GM18907 (cell line): ENCODE measurements at regions not wholly inside any gene's neighbourhood (a gene's known extent, or its start where the extent isn't known, plus 50 kb on each side); places are given as distances from the start of the nearest gene placed in this dataset.
"Not testable (repeated sequence)": the region's sequence is repeated elsewhere in the genome, so short reads cannot be mapped to it uniquely, and the experiment has no call there.

Experiments used
- ATAC-seq: cut with Tn5 transposase; IDR thresholded peaks from one replicate; pipeline ENCODE4 v1.9.1; 2021; ENCODE audit warnings: mild to moderate bottlenecking, moderate library complexity; ENCODE audit not compliant: unreplicated experiment

DNA sequence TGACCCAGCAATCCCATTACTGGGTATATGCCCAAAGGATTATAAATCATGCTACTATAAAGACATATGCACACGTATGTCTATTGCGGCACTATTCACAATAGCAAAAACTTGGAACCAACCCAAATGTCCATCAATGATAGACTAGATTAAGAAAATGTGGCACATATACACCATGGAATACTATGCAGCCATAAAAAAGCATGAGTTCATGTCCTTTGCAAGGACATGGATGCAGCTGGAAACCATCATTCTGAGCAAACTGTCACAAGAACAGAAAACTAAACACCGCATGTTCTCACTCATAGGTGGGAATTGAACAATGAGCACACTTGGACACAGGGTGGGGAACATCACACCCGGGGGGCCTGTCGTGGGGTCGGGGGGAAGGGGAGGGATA is 80.1 kb upstream of the TMEM170B start:
- not testable (repeated sequence) for ATAC-seq

DNA sequence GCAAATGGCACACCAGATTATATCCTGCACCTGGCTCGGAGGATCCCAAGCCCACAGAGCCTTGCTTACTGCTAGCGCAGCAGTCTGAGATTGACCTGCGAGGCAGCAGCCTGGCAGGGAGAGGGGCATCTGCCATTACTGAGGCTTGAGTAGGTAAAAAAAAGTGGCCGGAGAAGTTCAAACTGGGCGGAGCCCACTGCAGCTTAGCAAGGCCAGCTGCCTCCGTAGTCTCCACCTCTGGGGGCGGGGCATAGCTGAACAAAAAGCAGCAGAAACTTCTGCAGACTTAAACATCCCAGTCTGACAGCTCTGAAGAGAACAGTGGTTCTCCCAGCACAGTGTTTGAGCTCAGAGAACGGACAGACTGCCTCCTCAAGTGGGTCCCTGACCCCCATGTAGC is 85.4 kb upstream of the TMEM170B start:
- not testable (repeated sequence) for ATAC-seq

- no peak for ATAC-seq
Measured at GRCh38 chr6:11450037-11450436, 87.5 kb upstream of the TMEM170B start.

GRCh38 chr6:11449408-11449807 is 88.1 kb upstream of the TMEM170B start:
- no peak for ATAC-seq

- ATAC-seq: no peak
Measured at GRCh38 chr6:11448038-11448437, 89.5 kb upstream of the TMEM170B start.

GRCh38 chr6:11447265-11447664 is 90.3 kb upstream of the TMEM170B start:
- ATAC-seq: no peak

- peak; percentile 16 for ATAC-seq
Measured at GRCh38 chr6:11445146-11445545, 92.4 kb upstream of the TMEM170B start.

- not testable (repeated sequence) for ATAC-seq
Measured at GRCh38 chr6:11443125-11443524, 94.4 kb upstream of the TMEM170B start.

- no peak for ATAC-seq
Measured at GRCh38 chr6:11442495-11442894, 95.1 kb upstream of the TMEM170B start.

- ATAC-seq: no peak
Measured at GRCh38 chr6:11439876-11440275, 97.7 kb upstream of the TMEM170B start.

DNA sequence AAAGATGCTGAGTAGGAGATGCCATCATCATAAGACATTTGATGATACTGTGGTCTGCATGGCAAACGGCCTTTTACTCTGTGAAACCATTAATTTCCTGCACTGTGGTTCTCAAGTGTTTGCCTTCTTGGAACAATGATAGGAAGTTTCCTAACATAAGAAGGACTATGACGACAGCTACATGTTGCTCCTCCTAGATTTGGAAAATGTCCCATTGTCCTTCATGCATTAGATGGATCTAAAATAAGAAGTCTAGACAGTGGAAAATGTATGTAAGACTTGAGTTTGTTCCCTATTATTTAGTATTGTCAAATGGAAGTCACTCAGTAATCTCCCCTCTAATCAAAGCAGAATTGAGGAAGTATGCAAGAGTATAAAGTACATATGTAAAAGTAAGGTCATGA is 98.5 kb upstream of the TMEM170B start:
- ATAC-seq: no peak

DNA sequence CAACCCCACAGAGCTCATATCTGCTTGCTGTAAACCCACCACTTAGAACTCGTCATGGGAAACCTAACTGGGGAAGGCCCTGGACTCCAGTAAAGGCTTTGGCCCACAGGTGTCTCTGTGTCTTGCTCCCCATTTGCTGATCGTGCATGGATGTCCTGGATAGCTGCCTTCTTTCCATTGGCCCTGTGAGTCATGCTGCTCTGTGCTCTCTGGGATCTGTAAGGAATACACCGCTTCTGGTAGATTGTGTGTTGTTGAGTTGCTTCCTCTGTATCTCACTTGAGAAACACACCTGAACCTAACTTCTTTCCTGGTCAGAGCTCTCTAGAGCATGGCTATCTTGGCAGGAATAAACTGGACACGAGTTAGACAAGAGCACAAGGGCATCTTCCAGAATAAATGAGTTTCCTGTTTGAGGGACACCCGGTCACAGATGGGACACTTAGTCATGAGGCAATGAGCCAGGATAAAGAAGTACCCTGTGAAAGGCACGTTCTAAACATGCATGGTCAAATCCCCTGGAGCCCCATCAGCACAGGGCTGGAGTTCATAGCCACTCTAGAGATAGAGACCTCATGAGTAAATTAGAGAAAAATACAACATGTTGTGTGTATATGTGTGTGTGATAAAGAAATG is 99.6 kb upstream of the TMEM170B start:
- ATAC-seq: no peak

GRCh38 chr6:11436508-11437096 is 100.9 kb upstream of the TMEM170B start:
- no peak for ATAC-seq

DNA sequence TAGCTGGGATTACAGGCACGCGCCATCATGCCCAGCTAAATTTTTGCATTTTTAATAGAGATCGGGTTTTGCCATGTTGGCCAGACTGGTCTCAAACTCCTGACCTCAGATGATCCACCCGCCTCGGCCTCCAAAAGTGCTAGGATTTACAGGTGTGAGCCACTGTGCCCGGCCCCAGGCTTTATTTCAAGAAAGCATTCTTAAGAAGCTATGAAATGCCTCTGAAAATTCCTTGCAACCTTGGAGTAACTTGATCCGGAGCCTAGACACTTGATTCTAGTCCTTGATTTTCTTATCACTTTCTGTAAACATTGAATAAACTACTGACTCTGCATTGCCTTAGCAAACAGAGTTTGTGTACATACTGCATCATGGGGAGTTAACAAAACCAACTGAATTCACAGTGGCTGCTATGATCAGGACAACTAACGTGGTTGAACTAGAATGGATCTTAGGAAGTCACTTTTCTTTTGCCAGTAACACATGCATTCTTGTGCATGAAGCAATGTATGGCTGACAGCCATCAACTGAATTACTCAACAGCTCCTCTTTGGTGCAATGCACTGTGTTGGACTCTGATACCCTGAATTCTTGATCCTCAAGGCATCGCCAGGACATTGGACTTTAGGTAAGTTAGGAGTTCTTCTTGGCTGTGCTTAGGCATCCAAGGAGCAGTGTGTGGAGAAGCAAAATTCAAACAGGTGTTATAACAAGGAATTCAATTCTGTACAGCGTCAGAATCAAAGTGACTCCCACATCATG is 102.8 kb upstream of the TMEM170B start:
- no peak for ATAC-seq

- no peak for ATAC-seq
Measured at GRCh38 chr6:11433860-11434259, 103.7 kb upstream of the TMEM170B start.

DNA sequence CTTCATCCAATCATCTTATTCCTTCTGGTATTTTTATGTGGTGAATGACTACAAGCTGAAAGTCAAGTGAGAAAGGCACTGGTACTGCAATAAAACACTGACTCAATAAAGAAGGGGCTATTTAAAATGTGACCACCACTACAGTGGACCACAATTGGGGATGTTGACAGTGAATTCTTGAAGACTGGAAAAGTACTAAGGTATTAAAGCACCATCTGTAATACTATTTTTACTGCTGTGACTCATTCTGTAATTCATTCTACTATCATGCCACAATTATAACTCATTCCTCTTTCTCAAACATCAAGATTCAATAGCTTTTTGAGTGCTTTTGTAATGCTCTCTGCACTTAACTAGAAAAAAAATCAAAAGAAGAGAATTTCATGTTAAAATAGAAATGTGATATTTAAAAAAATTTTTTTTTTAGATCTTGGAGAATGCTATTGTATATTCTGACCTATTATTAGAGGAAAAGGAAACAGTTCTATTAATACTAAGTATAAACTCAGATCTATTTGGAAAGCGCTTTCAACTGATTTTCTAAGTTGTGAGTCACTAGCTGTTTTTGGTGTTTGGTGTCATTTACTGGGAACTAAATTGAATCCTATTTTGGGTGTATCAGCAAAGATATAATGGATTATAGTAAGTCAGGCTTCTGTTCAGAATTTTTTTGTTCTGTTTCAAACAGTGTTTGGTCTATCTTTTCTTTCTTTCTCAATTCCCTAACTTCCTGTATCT is 104.7 kb upstream of the TMEM170B start:
- no peak for ATAC-seq

GRCh38 chr6:11432091-11432490 is 105.5 kb upstream of the TMEM170B start:
- no peak for ATAC-seq

DNA sequence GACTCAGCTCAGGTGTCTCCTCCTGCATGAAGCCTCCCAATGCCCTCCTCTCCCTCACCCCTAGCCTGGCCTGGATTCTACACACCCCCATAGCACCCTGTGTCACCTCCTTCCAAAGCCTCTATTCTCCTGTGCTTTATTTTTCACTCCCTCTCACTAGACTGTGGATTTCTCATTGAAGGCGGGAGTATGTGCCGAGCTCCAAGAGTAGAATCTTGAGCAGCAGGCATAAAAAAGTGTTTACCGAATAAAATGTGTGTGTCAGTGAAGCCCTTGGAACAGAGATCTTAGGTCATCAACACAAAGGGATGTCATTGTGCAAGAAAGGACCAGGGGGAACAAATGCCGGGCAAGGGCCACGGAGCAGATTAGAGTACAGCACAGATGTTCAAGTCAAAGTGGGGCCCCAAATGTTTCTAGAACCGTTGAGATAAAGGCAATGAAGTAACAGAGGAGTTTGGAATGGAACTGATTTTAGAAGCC is 106.1 kb upstream of the TMEM170B start:
- ATAC-seq: no peak

- ATAC-seq: no peak
Measured at GRCh38 chr6:11430036-11430435, 107.5 kb upstream of the TMEM170B start.

DNA sequence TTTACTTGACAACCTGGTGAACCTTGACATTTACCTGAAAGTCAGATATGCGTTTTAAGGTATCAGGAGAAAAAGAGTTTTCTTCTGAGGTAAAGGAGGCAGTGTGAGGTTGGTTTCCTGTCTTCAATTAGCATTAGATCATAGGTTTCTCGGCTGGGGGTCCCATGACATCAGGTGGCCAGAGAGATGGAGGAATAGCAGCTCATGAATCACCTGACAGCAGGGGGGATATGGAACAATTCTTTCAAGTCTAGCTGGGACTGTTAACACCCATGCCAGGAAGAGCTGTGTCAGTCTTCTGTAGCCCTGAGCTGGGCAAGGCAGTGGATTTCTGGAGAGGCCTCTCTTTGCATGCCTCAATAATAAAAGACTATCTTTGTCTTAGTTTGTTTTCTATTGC is 108.0 kb upstream of the TMEM170B start:
- peak; percentile 29 for ATAC-seq

DNA sequence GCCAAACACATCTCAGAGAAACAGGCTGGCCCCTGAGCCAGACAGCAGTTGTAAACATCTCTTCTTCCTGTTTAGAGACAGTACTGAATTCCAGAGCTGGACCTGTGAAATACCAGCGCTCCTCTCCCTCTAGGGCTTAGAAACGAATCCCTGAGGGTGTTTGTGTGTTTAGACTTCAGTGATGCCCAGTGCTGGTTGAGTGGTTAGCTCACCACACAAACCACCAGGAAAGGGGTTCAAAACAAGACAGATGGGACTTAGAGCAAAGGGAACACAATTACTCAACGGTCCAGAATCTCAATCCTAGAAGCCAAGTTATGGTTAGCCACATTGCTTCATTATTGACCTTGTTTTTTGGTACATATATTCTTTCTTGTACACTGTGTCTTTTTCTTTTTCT is 108.7 kb upstream of the TMEM170B start:
- peak; percentile 71 for ATAC-seq
